Kidney (tissue), 13 donors: ENCODE measurements at regions not wholly inside any gene's neighbourhood (a gene's known extent, or its start where the extent isn't known, plus 50 kb on each side); places are given as distances from the start of the nearest gene placed in this dataset.

ENCODE experiments used
- DNase-seq, 5 donors: peaks; one replicate each; pipeline ENCODE4 v3.0.0-alpha.2; 2013 to 2020
- FAIRE-seq: peaks from 2 replicates; lab custom pipeline; 2012; peaks lifted over from hg19 to GRCh38; lab: Jason Lieb, UNC
- H3K27ac ChIP-seq, 2 donors: one replicate each; pipeline ENCODE4 v1.7.0; 2013; ENCODE audit warnings: low read depth in 2 of 2, low read length in 2 of 2, inconsistent platforms in 1 of 2
- H3K27me3 ChIP-seq: one replicate; pipeline ENCODE4 v1.7.1; 2013; ENCODE audit warnings: low read length, inconsistent platforms; ENCODE audit not compliant: control insufficient read depth, insufficient read depth
- H3K36me3 ChIP-seq, 3 donors: one replicate each; pipeline versions ENCODE4 v1.7.0 to v1.7.1; 2013; ENCODE audit warnings: low read length in 3 of 3, control low read depth in 1 of 3, inconsistent platforms in 1 of 3; ENCODE audit not compliant: insufficient read depth in 3 of 3, control insufficient read depth in 2 of 3
- H3K4me1 ChIP-seq, 3 donors: one replicate each; pipeline versions ENCODE4 v1.7.0 to v1.7.1; 2013; ENCODE audit warnings: low read length in 3 of 3, inconsistent platforms in 1 of 3, low read depth in 1 of 3; ENCODE audit not compliant: control insufficient read depth in 2 of 3, insufficient read depth in 2 of 3
- H3K4me3 ChIP-seq, 3 donors: one replicate each; pipeline versions ENCODE4 v1.7.0 to v1.8.1; 2013; ENCODE audit warnings: low read length in 3 of 3, control low read depth in 1 of 3, inconsistent platforms in 1 of 3
- H3K9ac ChIP-seq, 3 donors: one replicate each; pipeline versions ENCODE4 v1.7.0 to v1.7.1; 2013; ENCODE audit warnings: low read length in 3 of 3, control low read depth in 1 of 3, inconsistent platforms in 1 of 3
- H3K9me3 ChIP-seq, 3 donors: one replicate each; pipeline versions ENCODE4 v1.7.0 to v1.7.1; 2013; ENCODE audit warnings: low read length in 3 of 3, control low read depth in 1 of 3, inconsistent platforms in 1 of 3; ENCODE audit not compliant: control insufficient read depth in 2 of 3, insufficient read depth in 1 of 3
- CTCF ChIP-seq: IDR thresholded peaks from 3 replicates; pipeline ENCODE4 v1.5.1; 2012; ENCODE audit warnings: mild to moderate bottlenecking, moderate library complexity, borderline replicate concordance; ENCODE audit not compliant: insufficient read depth; ENCODE audit errors: extremely low read depth
- intact Hi-C: fragments of 100-400 bp; cut with DNase I; formaldehyde crosslinking; loops from one replicate; pipeline ENCODE4 v1.11.1; 2022
- donor health status: control.
- donor health status: control.
- donor health status: control.
- donor health status: control.
- donor health status: control.
- donor health status: DM: yes; HTN: yes; CAD: no.
- donor health status: Normal renal cell carcinoma (clear cell type).

GRCh38 chr18:5746844-5747243 is 148.5 kb downstream of the TMEM200C start:
- DNase-seq (no peak), FAIRE-seq (no peak)
- TF ChIP-seq CTCF, result no peak
- H3K27ac ChIP-seq, result no peak overlapping the region
- H3K9me3 ChIP-seq, result no peaks in the 10 kb centered on the region
- H3K4me3 ChIP-seq, result no peak overlapping the region
- no peaks in the 10 kb centered on the region for H3K36me3 ChIP-seq
- H3K4me1 ChIP-seq, result no peaks in the 10 kb centered on the region
- no peak overlapping the region for H3K9ac ChIP-seq
- intact Hi-C loops, result no loop called here
- H3K27me3 ChIP-seq, result no peaks in the 10 kb centered on the region

DNA sequence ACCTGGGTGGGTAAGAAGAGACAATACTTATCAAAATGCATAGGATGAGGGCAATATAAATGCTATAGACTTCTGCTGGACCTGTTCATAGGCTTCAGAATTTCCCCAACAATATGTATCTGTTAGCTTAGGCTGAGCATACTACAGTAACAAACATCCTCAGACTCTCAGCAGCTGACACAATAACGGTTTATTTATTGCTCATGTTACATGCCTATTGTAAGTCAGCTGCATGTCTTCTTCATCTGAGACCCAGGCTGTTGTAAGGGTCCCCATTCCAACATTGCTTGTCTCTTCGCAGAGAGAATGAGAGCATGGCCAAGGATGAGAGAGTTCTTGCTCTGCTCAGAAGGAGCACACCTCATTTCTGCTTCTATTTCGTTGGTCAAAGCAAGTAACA is 150.7 kb downstream of the TMEM200C start:
- H3K4me1 ChIP-seq, result no peaks in the 10 kb centered on the region
- FAIRE-seq (no peak), DNase-seq (no peak)
- no peaks in the 10 kb centered on the region for H3K36me3 ChIP-seq
- intact Hi-C loops, result no loop called here
- H3K4me3 ChIP-seq, result no peak overlapping the region
- no peak overlapping the region for H3K9ac ChIP-seq
- no peak for TF ChIP-seq CTCF
- no peaks in the 10 kb centered on the region for H3K27me3 ChIP-seq
- no peaks in the 10 kb centered on the region for H3K9me3 ChIP-seq
- no peak overlapping the region for H3K27ac ChIP-seq

DNA sequence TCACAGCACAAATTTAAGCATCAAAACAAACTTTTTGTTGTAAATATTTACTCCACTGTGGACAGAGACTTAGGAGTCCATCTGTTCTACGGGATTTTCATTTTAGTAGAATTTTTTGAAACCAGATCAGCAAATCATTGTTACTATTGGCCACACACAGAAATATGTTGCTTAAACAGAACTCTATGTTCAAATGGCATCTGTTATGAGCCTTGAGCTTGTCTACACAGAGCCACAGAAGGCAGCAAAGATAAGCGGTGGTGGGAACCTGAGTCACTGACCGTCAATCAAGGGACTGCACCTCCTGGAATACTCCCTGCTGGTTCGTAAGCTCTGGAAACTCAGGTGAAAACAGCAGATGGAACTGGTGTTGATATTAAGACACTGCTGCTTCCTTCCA is 156.8 kb downstream of the TMEM200C start:
- TF ChIP-seq CTCF, result no peak
- no peak for DNase-seq
- Histone ChIP-seq H3K27ac (no peak overlapping the region), H3K36me3 (no peaks in the 10 kb centered on the region), H3K9me3 (no peaks in the 10 kb centered on the region), H3K4me1 (no peaks in the 10 kb centered on the region), H3K4me3 (no peak overlapping the region), H3K9ac (no peak overlapping the region), H3K27me3 (no peaks in the 10 kb centered on the region)
- intact Hi-C loops, result no loop called here
- no peak for FAIRE-seq

DNA sequence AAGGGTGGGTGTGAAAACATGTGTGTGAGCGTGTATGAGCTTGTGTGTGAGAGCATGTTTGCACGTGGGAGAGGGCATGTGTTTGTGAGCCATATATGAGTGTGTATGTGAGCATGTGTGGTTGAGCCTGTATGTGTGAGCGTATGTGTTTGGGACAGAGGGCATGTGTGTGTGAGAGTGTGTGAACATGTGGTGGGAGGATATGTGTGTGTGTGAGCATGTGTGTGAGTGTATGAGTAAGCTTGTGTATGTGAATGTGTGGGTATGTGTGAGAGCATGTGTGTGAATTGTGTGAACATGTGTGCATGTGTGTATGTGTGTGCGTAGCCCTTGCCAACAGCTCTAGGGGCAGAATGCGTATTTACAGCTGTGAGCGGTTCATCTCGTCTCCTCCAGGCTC is 163.0 kb downstream of the TMEM200C start:
- H3K4me3 ChIP-seq, result no peak overlapping the region
- H3K36me3 ChIP-seq, result no peaks in the 10 kb centered on the region
- FAIRE-seq (no peak), DNase-seq (no peak)
- no peaks in the 10 kb centered on the region for H3K27me3 ChIP-seq
- no peaks in the 10 kb centered on the region for H3K4me1 ChIP-seq
- H3K9me3 ChIP-seq, result no peaks in the 10 kb centered on the region
- H3K9ac ChIP-seq, result no peak overlapping the region
- no peak overlapping the region for H3K27ac ChIP-seq
- TF ChIP-seq CTCF, result no peak
- intact Hi-C loops, result no loop called here
